ENCODE measurements at regions not wholly inside any gene's neighbourhood (a gene's known extent, or its start where the extent isn't known, plus 50 kb on each side); places are given as distances from the start of the nearest gene placed in this dataset.

DNA sequence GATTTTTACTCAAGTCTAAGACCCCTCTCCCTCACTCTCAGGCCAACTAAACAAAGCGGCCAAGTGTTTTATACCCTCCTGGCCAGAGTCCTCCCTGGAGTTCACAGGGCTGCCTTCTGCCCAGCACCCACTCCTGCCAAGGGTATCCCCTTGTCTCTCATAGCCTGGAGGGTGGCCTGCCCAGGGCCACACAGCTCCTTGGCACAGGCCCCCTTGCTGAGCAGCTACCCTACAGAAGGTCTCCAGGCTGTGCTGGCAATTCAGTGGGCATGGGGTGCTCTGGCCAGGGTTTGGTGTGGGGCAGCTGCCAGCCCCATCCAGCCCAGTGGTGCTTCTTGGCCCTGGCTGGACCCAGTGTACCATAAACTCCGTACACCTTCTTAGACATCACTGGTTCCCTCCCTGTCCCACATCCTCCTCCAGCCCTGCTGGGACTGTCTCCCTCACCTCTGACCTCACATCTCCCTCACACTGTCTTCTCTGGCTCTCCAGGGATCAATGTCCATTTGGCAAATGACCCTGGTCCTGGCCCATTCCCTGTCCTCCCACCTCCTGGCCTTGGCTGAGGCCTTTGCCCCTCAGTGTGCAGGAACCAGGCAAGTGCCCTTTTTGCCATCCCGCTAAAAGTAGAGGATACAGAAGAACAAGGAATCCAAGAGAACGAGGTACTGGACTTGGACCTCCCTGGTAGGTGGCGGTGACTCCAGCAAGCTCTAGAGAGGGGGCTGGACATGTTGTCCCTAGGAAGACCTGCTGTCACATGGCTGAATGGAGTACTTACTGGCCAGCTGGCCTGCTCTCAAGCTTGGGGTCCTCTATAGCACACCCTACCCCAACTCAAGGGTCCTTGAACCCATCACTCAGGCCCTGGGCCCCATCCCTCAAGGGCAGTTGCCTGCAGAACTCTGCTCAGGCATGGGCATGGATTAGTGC is 50.0 kb upstream of the TRPM1 start:
- DNase-seq (ENCODE audit: low read depth): no peak

DNA sequence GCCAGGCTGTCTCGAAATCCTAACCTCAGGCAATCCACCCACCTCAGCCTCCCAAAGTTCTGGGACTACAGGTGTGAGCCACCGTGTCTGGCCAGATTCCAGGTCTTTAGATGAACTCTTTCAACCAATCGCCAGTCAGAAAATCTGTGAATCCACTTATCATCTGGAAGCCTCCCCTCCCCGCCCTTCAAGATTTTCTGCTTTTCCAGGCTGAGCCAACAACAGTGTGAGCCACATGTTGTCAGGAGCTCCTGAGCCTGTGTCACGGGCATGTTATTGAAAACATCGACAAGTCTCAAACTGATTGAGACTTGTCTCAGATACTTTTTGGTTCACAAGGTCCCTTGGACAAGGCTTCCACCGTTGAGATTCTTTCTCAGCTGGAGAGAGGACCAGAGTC is 52.0 kb upstream of the TRPM1 start:
- no peak for DNase-seq (ENCODE audit: low read depth)

GRCh38 chr15:31155151-31155550 is 53.6 kb upstream of the TRPM1 start:
- DNase-seq (ENCODE audit: low read depth): no peak

DNA sequence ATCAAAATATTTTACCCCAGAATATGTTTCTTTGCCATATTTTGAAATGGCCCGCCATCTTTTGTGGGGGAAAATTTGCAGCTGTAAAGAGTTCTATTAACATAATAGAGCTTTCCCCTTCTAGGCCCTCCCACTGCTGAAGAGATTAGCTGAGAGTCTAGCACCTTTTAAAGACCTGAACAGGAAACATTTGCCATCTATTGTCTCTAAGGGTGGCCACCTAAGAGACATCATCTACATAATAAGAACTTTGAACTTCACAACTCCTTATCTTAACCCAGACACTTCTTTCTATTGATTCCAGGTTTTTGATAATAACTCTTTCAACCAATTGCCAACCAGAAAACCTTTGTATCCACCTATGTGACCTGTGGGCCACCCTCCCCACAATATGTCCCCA is 54.7 kb upstream of the TRPM1 start:
- DNase-seq (ENCODE audit: low read depth): no peak

GRCh38 chr15:31156808-31157207 is 55.3 kb upstream of the TRPM1 start:
- no peak for DNase-seq (ENCODE audit: low read depth)

- DNase-seq (ENCODE audit: low read depth): no peak
These were observed 56.1 kb upstream of the TRPM1 start for GRCh38 chr15:31157644-31158069.

GRCh38 chr15:31158858-31159569 is 57.5 kb upstream of the TRPM1 start:
- no peak for DNase-seq (ENCODE audit: low read depth)

DNA sequence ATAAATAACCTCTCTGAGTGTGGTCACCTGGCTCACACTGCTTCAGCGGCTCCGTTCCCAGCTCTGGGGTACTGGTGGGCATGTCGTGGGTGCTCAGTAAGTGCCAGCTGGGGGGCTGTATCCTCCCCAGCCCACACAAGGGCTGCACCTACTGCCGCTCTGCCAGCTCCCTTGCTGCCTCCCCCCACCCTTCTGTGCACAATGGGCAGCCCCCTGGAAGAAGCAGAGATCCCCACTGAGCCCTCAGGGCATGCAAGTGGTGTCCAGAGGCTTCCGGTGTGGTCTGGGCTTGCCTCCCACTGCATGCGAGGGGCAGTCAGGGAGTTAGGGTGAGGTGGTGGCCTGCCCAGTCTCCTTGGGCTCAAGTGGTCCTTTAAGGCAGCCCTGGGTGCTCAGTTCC is 58.3 kb upstream of the TRPM1 start:
- DNase-seq (ENCODE audit: low read depth): no peak

DNA sequence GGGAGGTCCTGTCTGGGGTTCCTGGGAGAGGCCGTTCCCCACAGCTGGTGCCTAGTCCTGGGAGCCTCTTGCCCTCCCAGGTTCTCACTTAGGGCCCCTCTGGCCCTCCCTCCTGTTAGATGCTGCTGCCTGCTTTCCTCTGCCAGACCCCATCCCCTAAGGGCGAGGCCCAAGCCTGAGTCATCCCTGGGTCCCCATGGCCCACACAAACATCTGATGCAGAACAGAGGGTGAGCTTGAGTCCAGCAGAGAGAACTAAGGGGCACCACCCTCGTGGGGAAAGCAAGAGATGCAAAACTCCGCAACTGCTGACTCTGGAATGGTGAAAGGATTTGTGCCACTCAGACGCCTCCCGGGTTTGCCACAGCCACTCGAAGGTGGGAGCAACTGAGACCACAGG is 58.8 kb upstream of the TRPM1 start:
- DNase-seq (ENCODE audit: low read depth): no peak

DNA sequence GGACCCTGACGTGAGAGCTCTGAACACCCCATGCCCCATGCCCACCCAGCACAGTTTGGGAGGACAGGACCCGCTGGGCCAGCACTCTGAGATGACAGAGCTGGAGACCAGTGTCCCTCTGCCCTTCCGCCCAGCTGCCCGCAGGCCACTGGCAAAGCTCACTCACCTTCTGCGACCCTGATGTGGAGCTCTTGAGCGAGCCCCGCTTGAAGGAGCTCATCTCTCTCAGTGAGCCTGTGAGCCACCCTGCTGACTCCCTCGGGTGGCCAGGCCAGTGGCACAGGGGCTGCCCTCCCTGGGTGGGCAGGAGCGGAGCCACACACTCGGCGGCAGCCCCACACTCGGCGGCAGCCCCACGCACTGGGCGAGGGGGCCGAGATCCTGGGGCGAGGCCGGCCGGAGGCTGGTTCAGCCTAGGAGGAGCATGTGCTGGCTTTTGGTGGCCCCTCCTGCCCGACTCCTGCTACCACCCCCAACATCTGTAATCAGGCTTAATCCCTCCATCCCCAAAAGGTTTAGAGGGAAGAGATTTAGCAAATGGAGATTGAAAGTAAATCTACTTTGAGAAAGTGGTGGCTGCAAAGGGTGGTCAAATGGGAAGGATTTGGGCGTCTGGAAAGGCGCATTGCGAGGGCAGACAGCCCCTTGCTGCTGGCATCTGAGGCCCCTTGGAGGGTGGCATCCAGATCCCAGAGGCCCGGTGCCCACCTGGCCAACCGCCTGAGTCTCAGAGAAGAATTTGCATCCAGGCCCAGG is 59.4 kb upstream of the TRPM1 start:
- no peak for DNase-seq (ENCODE audit: low read depth)

GRCh38 chr15:31161951-31162350 is 60.4 kb upstream of the TRPM1 start:
- DNase-seq (ENCODE audit: low read depth): no peak

GRCh38 chr15:31162721-31163510 is 61.4 kb upstream of the TRPM1 start:
- DNase-seq (ENCODE audit: low read depth): no peak

- DNase-seq (ENCODE audit: low read depth): no peak
These were observed 62.4 kb upstream of the TRPM1 start for GRCh38 chr15:31163769-31164572.

DNA sequence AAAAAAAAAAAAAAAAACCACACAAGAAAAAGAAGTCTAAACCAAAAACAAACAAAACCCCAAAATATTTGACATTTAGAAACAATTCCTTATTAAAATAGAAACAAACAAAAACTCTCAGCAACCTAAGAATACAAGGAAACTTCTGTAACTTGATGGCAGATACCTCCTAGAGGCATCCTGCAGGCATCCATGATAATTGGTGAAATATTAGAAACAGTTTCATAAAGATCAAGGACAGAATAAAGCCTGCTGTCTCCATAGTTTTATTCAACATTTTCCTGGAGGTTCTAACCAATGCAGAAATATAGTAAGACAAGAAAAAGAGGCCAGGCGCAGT is 63.0 kb upstream of the TRPM1 start:
- no peak for DNase-seq (ENCODE audit: low read depth)

DNA sequence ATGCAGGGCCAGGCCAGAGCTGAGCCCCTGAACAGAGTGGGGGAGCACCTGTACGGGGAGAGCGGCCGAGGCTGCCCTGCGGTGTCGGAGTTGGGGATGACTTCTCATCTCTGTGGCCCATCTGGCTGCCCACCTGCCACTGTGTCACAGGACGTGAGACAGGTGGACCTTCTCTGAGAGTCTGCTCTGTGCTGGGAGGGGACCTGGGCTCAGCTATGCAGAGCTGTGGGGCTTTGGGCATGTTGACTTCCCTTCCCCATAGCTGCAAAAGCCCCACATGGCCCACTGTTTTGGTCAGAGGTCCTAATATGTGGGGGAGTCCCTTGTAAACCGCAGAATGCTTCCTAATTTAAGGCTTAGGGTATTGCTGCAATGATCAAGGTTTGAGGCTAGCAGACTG is 68.0 kb upstream of the TRPM1 start:
- no peak for DNase-seq (ENCODE audit: low read depth)

GRCh38 chr15:31171731-31172130 is 70.2 kb upstream of the TRPM1 start:
- no peak for DNase-seq (ENCODE audit: low read depth)

DNA sequence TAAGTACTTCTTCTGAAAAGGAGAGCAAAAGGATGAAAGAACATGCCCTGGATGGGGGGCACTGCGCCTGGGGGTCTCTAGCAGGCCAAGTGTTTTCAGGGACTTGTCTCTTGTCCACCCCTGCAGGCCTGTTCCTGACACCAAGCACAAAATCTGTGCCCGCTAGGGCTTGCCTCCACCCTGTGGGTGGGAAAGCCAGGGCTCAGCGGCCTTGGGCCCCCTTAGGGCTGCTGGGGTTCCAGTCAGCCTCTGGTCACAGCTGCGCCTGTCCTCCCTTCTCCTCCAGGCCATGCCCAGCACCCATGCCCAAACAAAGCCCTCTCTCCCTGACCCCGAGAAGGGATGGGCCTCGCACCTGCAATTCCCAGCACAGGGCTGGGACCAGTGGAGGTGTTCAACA is 71.1 kb upstream of the TRPM1 start:
- DNase-seq (ENCODE audit: low read depth): no peak

GRCh38 chr15:31173790-31174450 is 72.4 kb upstream of the TRPM1 start:
- no peak for DNase-seq (ENCODE audit: low read depth)

DNA sequence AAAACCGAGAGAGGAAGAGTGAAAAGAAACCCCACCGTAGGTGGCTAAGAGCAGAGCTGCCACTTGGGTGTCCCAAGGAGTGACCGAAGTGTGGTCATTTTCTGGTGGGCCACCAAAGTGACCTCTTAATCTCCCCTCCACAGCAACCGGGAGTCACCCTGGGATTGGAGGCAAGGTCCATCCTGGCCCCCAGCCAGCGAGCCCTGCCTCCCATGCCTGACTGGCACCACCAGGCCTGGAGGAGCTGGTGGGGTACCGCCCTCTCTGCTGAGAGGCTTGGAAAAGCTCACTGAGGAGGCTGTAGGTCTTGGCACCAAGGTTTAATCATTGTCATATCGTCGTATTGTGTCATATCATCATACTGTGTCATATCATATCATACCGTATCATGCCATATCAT is 74.0 kb upstream of the TRPM1 start:
- DNase-seq (ENCODE audit: low read depth): no peak

DNA sequence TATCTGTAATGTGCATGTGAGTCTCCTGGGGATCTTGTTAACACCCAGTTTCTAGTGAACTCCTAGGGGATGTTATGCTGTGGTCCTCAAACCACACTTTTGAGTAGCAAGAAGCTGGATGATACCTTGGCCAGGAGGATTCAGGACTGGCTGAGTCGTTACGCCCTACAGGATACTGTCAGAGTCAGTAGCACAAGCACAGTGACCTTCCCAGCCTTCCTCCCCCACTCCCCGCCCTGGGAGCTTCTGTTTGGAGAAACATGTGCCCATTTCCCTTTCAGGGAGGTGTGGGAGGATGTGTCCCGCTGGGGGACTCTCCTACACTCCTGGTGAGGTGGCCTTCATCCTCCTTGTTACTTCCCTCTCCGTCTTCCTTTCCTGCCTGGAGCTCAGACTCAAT is 76.4 kb upstream of the TRPM1 start:
- no peak for DNase-seq (ENCODE audit: low read depth)

- no peak for DNase-seq (ENCODE audit: low read depth)
These were observed 77.2 kb upstream of the TRPM1 start for GRCh38 chr15:31178705-31179104.
